ENCODE measurements at regions not wholly inside any gene's neighbourhood (a gene's known extent, or its start where the extent isn't known, plus 50 kb on each side); places are given as distances from the start of the nearest gene placed in this dataset.

DNA sequence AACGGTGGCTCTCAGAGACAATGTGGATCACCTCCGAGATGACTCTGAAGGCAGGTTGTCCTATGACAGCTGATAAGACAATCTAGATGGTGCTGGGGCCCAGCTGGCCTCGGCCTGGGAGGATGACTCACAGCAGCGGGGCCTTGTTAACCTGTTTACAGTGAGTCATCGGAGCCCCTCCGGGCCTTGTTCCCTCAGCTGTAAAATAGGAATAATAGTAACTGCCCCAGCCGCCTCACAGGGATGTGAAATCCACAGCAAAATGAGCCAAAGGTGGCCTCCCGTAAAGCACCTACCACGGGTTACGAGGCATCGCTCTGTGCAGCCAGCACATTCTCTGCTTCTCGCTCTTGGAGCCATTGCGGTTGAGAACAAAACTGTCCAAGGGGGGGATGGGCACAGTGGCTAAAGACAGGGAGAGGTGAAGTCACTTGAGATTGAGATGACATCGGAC is 88.6 kb upstream of the RASGRF1 start (continued):
- TF ChIP-seq, protein P1, sequence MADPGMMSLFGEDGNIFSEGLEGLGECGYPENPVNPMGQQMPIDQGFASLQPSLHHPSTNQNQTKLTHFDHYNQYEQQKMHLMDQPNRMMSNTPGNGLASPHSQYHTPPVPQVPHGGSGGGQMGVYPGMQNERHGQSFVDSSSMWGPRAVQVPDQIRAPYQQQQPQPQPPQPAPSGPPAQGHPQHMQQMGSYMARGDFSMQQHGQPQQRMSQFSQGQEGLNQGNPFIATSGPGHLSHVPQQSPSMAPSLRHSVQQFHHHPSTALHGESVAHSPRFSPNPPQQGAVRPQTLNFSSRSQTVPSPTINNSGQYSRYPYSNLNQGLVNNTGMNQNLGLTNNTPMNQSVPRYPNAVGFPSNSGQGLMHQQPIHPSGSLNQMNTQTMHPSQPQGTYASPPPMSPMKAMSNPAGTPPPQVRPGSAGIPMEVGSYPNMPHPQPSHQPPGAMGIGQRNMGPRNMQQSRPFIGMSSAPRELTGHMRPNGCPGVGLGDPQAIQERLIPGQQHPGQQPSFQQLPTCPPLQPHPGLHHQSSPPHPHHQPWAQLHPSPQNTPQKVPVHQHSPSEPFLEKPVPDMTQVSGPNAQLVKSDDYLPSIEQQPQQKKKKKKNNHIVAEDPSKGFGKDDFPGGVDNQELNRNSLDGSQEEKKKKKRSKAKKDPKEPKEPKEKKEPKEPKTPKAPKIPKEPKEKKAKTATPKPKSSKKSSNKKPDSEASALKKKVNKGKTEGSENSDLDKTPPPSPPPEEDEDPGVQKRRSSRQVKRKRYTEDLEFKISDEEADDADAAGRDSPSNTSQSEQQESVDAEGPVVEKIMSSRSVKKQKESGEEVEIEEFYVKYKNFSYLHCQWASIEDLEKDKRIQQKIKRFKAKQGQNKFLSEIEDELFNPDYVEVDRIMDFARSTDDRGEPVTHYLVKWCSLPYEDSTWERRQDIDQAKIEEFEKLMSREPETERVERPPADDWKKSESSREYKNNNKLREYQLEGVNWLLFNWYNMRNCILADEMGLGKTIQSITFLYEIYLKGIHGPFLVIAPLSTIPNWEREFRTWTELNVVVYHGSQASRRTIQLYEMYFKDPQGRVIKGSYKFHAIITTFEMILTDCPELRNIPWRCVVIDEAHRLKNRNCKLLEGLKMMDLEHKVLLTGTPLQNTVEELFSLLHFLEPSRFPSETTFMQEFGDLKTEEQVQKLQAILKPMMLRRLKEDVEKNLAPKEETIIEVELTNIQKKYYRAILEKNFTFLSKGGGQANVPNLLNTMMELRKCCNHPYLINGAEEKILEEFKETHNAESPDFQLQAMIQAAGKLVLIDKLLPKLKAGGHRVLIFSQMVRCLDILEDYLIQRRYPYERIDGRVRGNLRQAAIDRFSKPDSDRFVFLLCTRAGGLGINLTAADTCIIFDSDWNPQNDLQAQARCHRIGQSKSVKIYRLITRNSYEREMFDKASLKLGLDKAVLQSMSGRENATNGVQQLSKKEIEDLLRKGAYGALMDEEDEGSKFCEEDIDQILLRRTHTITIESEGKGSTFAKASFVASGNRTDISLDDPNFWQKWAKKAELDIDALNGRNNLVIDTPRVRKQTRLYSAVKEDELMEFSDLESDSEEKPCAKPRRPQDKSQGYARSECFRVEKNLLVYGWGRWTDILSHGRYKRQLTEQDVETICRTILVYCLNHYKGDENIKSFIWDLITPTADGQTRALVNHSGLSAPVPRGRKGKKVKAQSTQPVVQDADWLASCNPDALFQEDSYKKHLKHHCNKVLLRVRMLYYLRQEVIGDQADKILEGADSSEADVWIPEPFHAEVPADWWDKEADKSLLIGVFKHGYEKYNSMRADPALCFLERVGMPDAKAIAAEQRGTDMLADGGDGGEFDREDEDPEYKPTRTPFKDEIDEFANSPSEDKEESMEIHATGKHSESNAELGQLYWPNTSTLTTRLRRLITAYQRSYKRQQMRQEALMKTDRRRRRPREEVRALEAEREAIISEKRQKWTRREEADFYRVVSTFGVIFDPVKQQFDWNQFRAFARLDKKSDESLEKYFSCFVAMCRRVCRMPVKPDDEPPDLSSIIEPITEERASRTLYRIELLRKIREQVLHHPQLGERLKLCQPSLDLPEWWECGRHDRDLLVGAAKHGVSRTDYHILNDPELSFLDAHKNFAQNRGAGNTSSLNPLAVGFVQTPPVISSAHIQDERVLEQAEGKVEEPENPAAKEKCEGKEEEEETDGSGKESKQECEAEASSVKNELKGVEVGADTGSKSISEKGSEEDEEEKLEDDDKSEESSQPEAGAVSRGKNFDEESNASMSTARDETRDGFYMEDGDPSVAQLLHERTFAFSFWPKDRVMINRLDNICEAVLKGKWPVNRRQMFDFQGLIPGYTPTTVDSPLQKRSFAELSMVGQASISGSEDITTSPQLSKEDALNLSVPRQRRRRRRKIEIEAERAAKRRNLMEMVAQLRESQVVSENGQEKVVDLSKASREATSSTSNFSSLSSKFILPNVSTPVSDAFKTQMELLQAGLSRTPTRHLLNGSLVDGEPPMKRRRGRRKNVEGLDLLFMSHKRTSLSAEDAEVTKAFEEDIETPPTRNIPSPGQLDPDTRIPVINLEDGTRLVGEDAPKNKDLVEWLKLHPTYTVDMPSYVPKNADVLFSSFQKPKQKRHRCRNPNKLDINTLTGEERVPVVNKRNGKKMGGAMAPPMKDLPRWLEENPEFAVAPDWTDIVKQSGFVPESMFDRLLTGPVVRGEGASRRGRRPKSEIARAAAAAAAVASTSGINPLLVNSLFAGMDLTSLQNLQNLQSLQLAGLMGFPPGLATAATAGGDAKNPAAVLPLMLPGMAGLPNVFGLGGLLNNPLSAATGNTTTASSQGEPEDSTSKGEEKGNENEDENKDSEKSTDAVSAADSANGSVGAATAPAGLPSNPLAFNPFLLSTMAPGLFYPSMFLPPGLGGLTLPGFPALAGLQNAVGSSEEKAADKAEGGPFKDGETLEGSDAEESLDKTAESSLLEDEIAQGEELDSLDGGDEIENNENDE (IDR thresholded peaks at IDR 0.05; ENCODE audit: low read depth, low read length): no peak
- no peak for TF ChIP-seq DDX20 (tag; IDR thresholded peaks at IDR 0.05; ENCODE audit: low read depth)
- TF ChIP-seq, protein P2, sequence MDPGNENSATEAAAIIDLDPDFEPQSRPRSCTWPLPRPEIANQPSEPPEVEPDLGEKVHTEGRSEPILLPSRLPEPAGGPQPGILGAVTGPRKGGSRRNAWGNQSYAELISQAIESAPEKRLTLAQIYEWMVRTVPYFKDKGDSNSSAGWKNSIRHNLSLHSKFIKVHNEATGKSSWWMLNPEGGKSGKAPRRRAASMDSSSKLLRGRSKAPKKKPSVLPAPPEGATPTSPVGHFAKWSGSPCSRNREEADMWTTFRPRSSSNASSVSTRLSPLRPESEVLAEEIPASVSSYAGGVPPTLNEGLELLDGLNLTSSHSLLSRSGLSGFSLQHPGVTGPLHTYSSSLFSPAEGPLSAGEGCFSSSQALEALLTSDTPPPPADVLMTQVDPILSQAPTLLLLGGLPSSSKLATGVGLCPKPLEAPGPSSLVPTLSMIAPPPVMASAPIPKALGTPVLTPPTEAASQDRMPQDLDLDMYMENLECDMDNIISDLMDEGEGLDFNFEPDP (CRISPR knock-in tag; IDR thresholded peaks at IDR 0.05): no peak
- 0 out of 2 replicates have a peak, but pooled peaks have one; percentile 21 for TF ChIP-seq NFIC (IDR thresholded peaks at IDR 0.05)
- TF ChIP-seq LCOR (CRISPR knock-in tag; IDR thresholded peaks at IDR 0.05): no peak
- peak; percentile 93 for TF ChIP-seq MYNN (IDR thresholded peaks at IDR 0.05)
- no peak for TF ChIP-seq MYNN (CRISPR knock-in tag; IDR thresholded peaks at IDR 0.05)
- TF ChIP-seq CCNT2 (IDR thresholded peaks at IDR 0.05; ENCODE audit: borderline replicate concordance, extremely low read depth, insufficient read length, low read depth, low read length): peak; percentile 70
- no peak for TF ChIP-seq FOXK1 (CRISPR knock-in tag; IDR thresholded peaks at IDR 0.05; ENCODE audit: borderline replicate concordance)
- no peak for TF ChIP-seq MED1 (CRISPR knock-in tag; IDR thresholded peaks at IDR 0.05; ENCODE audit: borderline replicate concordance)
- no peak for TF ChIP-seq ZNF436 (CRISPR knock-in tag; IDR thresholded peaks at IDR 0.05)
- peak; percentile 83 for TF ChIP-seq CBFA2T2 (conservative IDR thresholded peaks at IDR 0.05)
- no peak for TF ChIP-seq ZNF639 (CRISPR knock-in tag; conservative IDR thresholded peaks at IDR 0.05 in 1 of 2, IDR thresholded peaks at IDR 0.05 in 1 of 2)
- TF ChIP-seq ILK (tag; IDR thresholded peaks at IDR 0.05; ENCODE audit: borderline replicate concordance, low read depth): no peak
- no peak for TF ChIP-seq NCOA4 (IDR thresholded peaks at IDR 0.05; ENCODE audit: partially characterized antibody)
